DMS 273 (cell line): ENCODE measurements at regions not wholly inside any gene's neighbourhood (a gene's known extent, or its start where the extent isn't known, plus 50 kb on each side); places are given as distances from the start of the nearest gene placed in this dataset.

Experiments
- DNase-seq: peaks from one replicate; lab custom pipeline; 2025; ENCODE audit not compliant: unreplicated experiment; lab: John Stamatoyannopoulos, UW

DNA sequence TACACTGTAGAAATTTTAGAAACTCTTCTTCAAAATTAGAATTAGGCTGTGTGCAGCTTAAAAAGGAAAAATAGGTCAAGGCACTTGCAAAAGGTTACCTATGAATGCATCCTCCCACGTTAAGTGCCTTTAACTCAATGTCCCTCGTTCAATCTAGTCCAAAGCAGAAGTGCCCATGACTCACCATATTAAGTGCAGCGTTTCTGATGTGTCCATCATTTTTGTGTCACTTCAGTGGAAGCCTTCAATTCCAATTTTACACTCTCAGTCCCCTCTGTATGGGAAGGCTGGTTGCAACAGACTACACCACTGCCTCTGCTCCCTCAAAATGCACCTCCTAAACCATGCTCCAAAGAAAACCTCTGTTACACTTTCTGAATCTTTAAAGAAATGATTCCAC lies 53.4 kb downstream of the FOXB1 start:
- DNase-seq, result no peak

DNA sequence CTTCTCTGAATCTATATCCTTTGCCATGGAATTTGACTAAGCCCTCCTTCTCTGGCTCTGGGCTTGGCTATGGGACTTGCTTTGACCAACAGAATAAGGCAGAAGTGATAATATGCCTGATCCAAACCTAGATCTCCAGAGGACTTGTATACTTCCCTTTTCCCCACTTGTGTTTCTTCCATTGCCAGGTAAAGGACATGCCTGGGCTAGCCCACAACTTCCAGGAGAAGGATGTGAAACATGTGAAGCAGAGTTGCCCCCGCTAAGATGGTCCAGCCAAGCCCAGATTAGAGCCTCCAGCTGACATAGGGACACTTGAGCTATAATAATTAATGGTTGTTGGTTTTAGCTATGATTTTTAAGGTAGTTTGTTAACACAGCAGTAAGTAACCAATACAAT lies 55.1 kb downstream of the FOXB1 start:
- no peak for DNase-seq

DNA sequence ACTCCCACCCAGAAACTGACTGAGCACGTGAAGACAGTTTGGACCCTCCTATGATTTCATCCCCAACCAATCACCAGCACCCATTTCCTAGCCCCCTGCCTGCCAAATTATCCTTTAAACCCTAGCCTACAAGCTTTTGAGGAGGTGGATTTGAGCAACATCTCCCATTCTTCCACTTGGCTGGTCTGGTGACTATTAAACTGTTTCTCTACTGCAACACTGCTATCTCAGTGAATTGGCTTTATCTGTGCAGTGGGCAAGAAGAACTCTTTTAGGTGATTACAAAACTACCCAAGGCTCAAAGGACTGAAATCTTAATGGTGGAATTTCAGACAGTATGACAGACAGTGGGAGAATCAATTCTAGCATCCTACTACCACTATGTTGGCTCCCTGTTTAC lies 57.6 kb downstream of the FOXB1 start:
- DNase-seq, result no peak

DNA sequence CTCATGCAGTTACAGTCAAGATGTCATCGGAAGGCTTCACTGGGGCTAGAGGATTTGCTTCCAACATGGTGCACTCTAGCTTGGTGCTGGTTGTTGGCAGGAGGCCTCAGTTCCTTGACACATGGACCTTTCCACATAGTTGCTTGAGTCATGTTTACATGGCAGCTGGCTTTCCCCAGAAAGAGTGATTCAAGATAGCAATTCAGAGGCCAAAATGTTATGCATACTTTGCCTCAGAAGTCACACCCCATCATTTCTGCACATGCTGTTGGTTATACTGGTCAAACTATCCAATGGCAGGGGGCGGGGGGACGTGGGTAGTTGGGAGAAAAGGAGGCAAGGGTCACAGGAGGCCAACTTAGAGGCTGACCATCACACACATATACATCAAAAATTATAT lies 58.7 kb downstream of the FOXB1 start:
- no peak for DNase-seq

DNA sequence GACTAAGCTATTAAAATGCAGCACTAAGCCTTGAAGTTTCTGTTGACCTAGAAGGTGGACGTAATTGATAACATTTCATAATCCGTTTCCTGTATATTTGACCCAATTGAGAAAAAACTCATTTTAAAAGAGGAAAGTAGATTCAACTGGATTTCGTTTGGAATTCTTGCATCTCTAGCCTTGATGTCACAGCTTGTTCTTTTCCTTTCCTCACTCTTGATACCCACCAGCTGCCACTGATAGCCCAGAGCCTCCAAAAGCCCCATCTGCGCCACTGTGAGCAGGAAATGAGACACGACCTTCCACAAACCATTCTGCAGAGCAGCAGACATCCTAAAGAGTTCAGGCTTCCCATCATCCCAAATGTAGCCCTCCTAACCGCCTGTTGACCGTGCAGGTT lies 61.8 kb downstream of the FOXB1 start:
- no peak for DNase-seq

DNA sequence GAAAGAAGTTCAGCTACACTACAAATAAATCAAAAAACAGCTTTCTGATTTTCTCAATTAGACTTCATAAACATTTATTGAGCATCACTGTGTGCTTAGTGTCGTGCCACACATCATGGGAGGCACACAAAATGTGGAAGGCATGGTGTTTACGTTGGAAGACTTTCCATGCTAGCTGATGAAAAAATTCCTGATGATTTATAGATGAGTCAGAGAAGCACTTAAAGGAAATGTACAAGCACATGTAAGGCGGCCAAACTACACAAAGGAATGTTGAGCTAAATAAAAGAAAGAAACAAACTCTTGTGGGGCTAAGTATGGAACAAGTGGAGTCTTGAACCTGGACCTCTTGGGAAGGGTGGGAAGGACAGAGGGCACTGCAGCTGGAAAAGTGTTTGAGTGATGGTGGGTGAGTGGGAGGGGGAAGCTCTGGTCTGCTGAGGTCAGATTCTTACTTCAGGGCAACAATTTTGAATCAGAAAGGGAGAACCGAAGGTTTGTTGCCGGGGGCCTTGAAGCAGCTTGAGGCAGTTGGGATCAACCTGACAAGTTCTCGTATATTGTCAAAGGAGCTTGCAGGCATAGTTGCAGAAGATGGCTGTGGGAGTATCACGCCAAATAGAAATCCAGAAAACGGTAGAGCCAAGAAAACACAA lies 66.9 kb downstream of the FOXB1 start:
- no peak for DNase-seq

DNA sequence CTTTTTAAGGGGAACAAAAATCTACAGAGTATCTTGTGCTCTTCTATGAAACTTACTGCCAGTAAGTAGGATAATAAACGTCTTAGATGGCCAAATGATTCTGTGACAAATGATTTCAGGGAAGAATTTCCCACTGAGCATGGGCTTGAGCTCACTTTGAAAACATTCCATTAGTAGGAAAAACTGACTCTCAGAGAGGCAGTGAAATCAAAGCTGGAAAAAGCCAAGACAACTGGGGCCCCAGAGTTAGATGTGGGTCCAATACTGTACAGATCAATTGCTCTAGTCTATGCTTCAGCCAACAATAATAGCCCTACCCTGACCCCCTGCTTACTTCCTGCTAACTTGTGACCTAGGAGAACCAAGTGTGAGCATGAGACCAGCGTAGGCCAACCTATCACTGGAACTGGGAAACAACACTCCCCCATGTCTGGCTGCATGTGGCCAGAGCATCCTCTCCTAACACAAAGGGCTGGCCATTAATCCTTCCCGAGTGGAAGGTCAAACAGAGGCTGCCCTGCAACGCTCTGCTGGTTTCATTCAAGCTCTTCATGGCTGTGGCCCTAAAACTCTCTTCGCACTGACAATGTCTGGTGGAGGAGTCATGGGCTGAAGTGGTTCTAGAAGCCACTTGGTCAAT lies 68.8 kb downstream of the FOXB1 start:
- no peak for DNase-seq

DNA sequence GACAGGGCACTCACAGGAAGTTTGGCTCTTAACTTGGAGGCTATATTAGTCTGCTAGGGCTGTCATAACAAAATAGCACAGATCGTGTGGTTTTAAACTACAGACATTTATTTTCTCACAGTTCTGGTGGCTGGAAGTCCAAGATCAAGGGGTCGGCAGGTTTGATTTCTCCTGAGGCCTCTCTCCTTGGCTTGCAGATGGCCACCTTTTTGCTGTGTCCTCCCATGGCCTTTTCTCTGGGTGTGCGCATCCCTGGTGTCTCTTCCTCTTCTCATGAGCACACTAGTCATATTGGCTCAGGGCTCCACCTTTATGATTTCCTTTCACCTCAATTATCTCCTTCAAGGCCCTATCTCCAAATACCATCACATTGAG lies 69.3 kb downstream of the FOXB1 start:
- DNase-seq, result no peak

DNA sequence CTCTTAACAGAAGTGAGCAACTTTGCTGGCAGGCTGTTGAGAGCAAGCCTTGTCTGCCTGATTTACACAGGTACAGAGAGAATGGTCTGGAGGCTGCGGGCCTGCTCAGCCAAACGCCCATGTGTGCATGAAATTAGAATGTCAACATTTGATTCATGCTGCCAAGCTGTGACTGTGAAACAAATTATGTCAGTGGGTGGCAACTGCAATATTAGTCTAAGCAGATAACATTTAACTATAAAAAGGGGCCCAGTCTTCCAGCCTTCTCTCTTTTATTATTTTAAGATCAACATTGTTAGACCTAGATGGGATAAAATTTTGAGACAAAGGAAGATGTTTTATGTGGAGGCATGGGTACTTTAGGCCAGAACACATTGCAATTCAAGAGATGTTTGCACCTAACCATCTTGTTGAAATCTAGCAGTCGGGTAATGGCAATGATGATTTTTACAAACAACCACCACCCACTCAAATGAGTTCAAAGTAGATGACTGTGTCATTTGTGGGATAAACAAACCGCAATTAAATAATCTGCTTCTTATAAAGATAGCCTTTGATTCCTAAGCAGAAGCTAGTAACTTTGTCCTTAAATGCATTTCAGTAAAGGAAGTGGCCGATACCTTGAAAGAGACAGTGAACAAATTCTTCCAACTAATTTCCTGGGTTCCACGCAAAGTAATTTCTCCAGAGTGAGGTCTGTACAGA lies 70.2 kb downstream of the FOXB1 start:
- DNase-seq, result no peak

DNA sequence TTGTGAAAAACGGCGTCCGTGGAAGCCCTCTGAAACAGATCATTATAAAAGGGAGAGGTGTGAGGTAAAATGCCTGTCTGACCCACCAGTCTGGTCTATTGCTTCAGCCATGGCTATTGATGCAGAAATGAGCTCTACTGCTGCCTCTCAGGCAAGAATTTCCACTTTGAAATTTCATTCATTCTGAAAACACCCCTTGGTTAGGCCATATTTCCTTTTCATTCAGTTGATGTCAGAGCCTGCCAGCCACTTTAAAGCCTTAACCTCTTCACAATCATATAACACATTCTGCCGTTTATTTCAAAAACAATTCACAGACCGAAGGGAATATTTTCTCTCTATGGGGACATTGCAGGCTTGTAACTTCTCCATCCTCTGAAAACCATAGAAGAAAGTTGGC lies 71.9 kb downstream of the FOXB1 start:
- no peak for DNase-seq

DNA sequence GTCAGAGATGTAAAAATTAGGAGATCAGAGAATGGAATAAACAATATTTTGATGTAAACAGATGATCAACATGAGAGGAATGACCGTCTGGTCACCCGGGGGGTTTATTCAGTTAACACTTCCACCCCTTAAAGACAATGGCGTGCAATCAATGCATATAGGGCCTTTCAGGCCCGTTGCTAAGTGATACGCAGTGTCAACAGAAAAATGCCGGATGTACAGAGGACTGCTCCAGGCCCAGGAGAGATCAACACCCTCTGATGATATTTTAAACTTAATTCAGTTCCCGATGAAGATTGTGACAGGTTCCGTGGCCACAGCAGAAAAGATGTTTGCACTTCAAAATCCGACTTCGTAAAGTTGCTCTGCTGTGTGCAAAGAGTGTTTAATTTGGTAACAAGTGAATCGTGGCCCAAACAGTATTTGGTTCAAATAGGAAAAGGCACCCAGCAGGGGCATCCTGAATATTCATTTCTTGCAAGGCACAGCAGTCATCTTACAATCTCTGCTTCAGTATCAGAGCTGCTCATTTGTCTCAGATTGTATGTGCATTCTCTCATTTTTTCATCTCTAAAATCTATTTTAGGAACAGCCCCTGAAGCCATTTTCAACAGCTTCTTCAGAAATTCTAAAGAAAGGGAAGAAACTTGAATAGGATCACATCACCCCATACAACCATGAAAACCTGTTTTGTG lies 72.6 kb downstream of the FOXB1 start:
- no peak for DNase-seq

DNA sequence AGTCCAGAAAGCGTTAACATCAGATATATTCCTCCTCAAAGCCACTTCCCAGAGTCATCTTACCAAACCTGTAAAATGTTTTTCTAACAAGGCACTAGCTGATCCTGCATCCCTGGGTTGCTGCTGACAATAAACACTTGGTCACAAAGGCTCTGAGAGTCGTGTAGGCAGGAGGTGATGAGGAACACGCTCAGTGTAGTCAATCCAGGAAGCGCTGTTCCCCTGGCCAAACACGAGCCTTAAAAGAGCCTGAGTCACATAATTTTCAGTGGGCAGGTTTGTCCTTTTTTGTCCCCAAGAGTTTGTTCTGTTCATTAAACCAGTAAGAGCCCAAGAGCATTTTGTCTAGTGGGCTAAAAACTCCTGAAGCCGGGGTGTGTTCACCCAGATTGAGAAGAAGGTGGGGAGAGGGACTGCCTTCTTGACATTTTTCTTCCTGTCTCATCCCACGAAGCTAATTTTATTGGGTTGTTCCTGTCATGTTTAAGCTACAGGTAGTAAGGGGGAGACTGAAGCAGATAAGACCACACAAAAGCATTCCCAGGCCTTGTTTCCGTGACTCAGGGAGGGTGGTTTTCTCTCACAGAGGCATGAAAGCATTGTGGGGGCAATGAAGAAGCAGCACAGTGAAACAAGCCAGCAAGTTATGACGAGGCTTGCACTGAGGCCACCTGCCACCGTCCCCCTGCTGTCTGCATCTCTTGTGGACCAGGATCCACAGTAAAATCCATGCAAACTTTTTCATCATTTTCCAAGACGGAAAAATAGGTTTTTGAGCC lies 73.7 kb downstream of the FOXB1 start:
- DNase-seq, result no peak

DNA sequence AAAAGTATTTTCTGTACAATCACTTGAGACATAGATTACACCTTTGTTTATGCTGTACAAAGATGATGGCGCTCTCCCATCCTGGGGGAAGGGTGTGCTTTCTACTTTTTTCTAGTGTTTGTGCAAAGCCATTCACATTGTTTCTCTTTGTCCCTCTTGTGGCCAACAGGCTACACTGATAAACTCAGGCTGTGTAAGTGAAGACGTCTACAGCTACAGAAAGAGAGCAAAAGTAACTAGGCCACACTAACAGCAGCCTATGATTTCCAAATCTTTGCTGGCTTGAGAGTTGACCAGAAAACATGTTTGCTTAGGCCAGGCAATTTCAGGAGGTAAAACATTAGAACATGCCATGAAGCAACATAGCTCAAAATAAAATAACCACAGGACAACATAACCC lies 75.1 kb downstream of the FOXB1 start:
- DNase-seq, result no peak

DNA sequence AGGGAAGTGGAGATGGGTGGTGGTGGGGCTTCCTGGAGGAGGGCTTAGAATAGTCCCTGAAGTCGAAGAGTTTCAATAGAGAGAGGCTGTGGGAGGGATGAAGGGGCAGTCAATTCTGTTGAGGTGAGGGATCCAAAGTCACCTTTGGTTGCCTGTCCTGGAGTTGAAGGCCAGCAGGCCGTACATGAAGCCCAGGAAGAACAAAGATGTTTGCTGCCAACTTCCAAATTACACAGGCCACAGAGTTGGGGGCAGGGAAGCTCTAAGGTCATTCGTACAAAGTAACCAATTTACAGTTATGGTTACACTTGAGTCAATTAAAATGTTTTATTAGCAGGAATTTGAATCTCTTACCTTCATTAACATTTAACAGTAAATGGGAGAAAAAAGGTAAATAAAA lies 77.9 kb downstream of the FOXB1 start:
- DNase-seq, result no peak

DNA sequence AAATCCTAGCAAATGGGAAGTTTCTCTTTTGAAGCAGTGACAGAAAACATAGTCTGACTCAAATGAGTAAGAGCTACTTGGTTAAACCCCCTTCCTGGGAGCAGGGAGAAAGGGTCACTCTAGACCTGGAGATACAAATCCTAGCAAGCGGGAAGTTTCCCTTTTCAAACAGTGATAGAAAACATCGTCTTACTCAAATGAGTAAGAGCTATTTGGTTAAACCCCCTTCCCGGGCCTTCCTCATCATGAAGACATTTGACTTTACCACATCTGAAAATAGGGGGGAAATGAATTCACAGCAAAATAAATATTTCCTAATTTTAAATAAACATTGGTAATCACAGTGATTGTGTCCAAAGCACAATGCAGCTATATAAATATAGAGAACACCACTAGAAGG lies 79.2 kb downstream of the FOXB1 start:
- DNase-seq, result no peak

DNA sequence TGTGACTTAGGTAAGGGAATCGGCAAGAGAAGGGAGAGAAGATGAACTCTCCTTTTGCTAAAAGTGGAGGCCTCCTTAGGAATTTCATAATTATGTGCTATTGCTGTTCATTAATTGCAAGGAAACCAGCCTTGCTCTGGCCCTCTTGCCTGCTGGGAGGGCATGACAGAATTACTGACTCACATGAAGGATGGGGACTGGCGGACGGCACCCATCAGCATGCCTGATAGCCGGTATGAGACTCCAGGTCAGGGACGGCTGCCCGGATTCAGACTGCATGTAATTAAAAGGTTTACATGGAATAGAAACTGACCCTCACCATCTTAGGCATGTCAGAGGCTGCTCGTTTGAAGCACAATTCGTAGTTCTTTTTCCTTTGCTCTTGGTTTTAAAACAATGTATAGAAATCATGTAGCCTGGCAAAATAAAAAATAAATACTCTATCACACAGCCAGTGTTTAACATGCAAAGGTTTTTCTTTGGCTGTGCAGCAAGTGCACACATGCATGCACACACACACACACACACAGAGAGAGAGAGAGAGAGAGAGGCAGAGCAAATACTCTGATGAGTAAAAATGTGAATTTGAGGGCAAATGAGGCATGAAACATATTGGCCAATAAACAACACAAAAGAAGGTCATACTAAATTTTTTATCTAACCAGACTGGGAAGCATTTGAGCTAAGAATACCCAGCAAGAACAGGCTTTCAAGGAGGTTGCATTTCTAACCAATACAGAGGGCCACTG lies 82.7 kb downstream of the FOXB1 start:
- no peak for DNase-seq

DNA sequence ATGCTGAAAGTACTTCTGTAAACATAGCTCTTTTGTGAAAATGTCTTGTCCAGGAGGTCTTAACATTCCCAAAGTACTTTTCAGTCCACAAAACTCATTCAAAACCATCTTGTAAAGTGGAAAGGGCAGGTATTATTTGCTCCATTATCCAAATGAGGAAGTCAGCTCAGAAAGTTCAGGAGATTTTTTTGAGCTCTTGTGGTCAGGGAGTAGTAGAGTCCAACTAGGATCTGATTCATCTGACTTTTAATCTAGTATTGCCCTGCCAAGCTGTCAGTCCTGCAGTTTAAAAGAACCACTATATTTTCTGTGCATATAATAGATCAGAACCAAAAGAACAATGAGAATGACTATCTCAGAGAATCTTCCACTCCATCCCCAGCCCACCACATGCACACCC lies 83.5 kb downstream of the FOXB1 start:
- no peak for DNase-seq

DNA sequence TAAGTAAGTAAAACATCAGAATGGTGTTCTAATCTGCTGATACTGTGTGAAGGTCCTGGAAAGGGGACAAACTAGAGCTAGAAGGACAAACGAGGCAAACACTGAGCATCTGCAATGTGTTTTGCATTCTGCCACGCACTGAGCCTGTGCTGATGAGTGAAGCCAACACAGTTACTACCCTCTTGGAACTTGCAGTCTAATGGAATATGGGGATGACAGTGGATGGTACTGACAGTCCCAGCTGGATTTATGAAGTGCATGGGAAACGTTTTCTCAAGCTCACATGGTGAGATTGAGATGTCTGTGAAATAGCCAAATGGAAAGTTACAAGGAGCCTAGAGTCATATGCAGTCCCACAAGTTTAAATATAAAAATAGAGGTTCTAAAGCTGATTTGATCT lies 86.6 kb downstream of the FOXB1 start:
- no peak for DNase-seq

DNA sequence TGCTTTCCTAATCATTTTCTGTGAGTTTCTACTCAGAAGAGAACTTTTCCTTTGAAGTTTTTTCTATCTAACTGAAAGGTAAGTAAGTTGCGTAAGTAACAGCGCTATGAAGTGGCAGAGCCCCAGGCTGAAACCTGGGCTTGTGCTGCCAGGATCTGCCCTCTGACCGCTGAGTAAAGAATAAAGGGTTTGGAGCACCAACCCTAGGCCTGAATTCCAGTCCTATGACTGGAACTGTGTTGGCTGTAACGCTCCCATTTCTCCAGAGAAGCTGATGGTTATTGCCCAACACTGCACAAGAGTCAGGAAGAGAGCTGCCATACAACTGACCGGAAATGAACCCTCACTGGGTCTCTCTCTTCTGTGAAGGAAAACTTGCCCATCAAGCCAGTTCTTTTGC lies 87.0 kb downstream of the FOXB1 start:
- DNase-seq, result no peak

DNA sequence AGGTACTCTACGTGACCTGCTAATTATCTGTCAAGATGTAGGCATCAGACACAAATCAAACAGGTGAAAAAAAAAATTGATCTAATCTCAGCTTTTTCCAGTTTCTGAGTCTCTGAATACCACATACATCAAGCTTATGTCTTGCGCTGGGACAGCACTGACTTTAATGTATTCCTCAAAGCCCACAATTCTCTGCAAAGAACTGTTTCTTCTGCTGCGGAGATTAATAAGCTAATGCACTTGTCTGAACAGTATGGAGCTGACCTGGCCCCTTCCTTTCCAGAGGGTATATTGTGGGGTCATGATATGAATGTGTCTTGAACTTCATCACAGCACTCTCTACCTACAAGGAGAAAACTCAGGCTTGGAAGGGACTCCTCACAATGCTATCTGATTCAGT lies 87.8 kb downstream of the FOXB1 start:
- DNase-seq, result no peak
